ENCODE measurements at regions not wholly inside any gene's neighbourhood (a gene's known extent, or its start where the extent isn't known, plus 50 kb on each side); places are given as distances from the start of the nearest gene placed in this dataset.

DNA sequence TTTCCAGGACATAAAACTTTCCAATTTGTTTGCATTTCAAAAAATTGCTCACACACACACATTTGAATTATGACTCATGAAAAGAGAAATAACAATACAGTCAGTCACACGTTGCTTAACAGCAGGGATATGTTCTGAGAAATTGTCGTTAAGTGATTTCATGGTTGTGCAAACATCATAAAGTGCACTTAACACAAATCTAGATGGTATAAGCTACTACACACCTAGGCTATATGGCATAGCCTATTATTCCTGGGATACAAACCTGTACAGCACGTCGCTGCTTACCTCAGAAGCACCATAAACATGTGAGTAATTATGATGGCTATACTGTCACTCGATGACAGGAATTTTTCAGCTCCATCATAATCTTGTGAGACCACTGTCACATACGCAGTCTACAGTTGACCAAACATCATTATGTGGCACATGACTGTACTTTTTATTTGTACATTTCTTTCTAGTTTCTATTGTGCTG, 378.2 kb downstream of the ACTL7B start:
- TF ChIP-seq POLR2AphosphoS5 (IDR thresholded peaks at IDR 0.05), result peak in 1 of 3 donors; percentile 34
- TF ChIP-seq, protein P1, sequence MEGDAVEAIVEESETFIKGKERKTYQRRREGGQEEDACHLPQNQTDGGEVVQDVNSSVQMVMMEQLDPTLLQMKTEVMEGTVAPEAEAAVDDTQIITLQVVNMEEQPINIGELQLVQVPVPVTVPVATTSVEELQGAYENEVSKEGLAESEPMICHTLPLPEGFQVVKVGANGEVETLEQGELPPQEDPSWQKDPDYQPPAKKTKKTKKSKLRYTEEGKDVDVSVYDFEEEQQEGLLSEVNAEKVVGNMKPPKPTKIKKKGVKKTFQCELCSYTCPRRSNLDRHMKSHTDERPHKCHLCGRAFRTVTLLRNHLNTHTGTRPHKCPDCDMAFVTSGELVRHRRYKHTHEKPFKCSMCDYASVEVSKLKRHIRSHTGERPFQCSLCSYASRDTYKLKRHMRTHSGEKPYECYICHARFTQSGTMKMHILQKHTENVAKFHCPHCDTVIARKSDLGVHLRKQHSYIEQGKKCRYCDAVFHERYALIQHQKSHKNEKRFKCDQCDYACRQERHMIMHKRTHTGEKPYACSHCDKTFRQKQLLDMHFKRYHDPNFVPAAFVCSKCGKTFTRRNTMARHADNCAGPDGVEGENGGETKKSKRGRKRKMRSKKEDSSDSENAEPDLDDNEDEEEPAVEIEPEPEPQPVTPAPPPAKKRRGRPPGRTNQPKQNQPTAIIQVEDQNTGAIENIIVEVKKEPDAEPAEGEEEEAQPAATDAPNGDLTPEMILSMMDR (IDR thresholded peaks at IDR 0.05), result no peak
